ENCODE measurements at regions not wholly inside any gene's neighbourhood (a gene's known extent, or its start where the extent isn't known, plus 50 kb on each side); places are given as distances from the start of the nearest gene placed in this dataset.

- DNase-seq (ENCODE audit: low spot score): no peak
Observed at GRCh38 chr6:126904176-126904575, 214.3 kb upstream of the RSPO3 start.

GRCh38 chr6:126905917-126906316 lies 212.6 kb upstream of the RSPO3 start:
- no peak for DNase-seq (ENCODE audit: low spot score)

GRCh38 chr6:126907312-126907711 lies 211.2 kb upstream of the RSPO3 start:
- DNase-seq (ENCODE audit: low spot score): no peak

- no peak for DNase-seq (ENCODE audit: low spot score)
Observed at GRCh38 chr6:126907996-126908395, 210.5 kb upstream of the RSPO3 start.

- no peak for DNase-seq (ENCODE audit: low spot score)
Observed at GRCh38 chr6:126909493-126909892, 209.0 kb upstream of the RSPO3 start.

- no peak for DNase-seq (ENCODE audit: low spot score)
Observed at GRCh38 chr6:126913651-126914050, 204.8 kb upstream of the RSPO3 start.

- DNase-seq (ENCODE audit: low spot score): no peak
Observed at GRCh38 chr6:126914172-126914571, 204.3 kb upstream of the RSPO3 start.

GRCh38 chr6:126914801-126915200 lies 203.7 kb upstream of the RSPO3 start:
- no peak for DNase-seq (ENCODE audit: low spot score)

GRCh38 chr6:126919947-126920346 lies 198.5 kb upstream of the RSPO3 start:
- no peak for DNase-seq (ENCODE audit: low spot score)

- no peak for DNase-seq (ENCODE audit: low spot score)
Observed at GRCh38 chr6:126923807-126924206, 194.7 kb upstream of the RSPO3 start.

- peak; percentile 95 for DNase-seq (ENCODE audit: low spot score)
Observed at GRCh38 chr6:126926926-126927325, 191.5 kb upstream of the RSPO3 start.

- DNase-seq (ENCODE audit: low spot score): no peak
Observed at GRCh38 chr6:126927841-126928240, 190.6 kb upstream of the RSPO3 start.

- DNase-seq (ENCODE audit: low spot score): no peak
Observed at GRCh38 chr6:126937426-126937825, 181.0 kb upstream of the RSPO3 start.

GRCh38 chr6:126939784-126940183 lies 178.7 kb upstream of the RSPO3 start:
- DNase-seq (ENCODE audit: low spot score): no peak

GRCh38 chr6:126941751-126942150 lies 176.7 kb upstream of the RSPO3 start:
- DNase-seq (ENCODE audit: low spot score): no peak

- DNase-seq (ENCODE audit: low spot score): no peak
Observed at GRCh38 chr6:126944512-126944911, 174.0 kb upstream of the RSPO3 start.

GRCh38 chr6:126945150-126945685 lies 173.3 kb upstream of the RSPO3 start:
- no peak for DNase-seq (ENCODE audit: low spot score)

GRCh38 chr6:126945812-126946360 lies 172.6 kb upstream of the RSPO3 start:
- DNase-seq (ENCODE audit: low spot score): no peak

- no peak for DNase-seq (ENCODE audit: low spot score)
Observed at GRCh38 chr6:126947070-126947469, 171.4 kb upstream of the RSPO3 start.

GRCh38 chr6:126949786-126950185 lies 168.7 kb upstream of the RSPO3 start:
- DNase-seq (ENCODE audit: low spot score): no peak

GRCh38 chr6:126955621-126956020 lies 162.8 kb upstream of the RSPO3 start:
- no peak for DNase-seq (ENCODE audit: low spot score)

GRCh38 chr6:126957721-126958120 lies 160.8 kb upstream of the RSPO3 start:
- DNase-seq (ENCODE audit: low spot score): no peak

- no peak for DNase-seq (ENCODE audit: low spot score)
Observed at GRCh38 chr6:126959765-126960164, 158.7 kb upstream of the RSPO3 start.
